ENCODE measurements at regions not wholly inside any gene's neighbourhood (a gene's known extent, or its start where the extent isn't known, plus 50 kb on each side); places are given as distances from the start of the nearest gene placed in this dataset.

GRCh38 chr1:223020770-223021169 is 122.3 kb downstream of the TLR5 start:
- Histone ChIP-seq H3K9me1 (ENCODE audit: insufficient read depth, low read length) (no peaks in the 10 kb centered on the region), H2AK5ac (ENCODE audit: low read depth, low read length) (no peak overlapping the region), H3K36me3 (ENCODE audit: control insufficient read depth, insufficient read depth, low read length) (no peaks in the 10 kb centered on the region), H4K20me1 (ENCODE audit: insufficient read depth, low read length) (no peaks in the 10 kb centered on the region), H3K9ac (ENCODE audit: low read depth, low read length) (no peak overlapping the region), H4K8ac (ENCODE audit: low read depth in 2 of 2, low read length in 2 of 2) (no peak overlapping the region), H3K27me3 (ENCODE audit: control insufficient read depth, insufficient read depth, low read length) (peaks cover 3% of the 10 kb centered on the region), H3K14ac (replicated peaks; ENCODE audit: low read depth, low read length) (no peak overlapping the region), H2BK5ac (ENCODE audit: low read depth, low read length, poor library complexity, severe bottlenecking) (no peak overlapping the region), H3K79me1 (ENCODE audit: low read depth in 1 of 2, low read length in 2 of 2) (no peaks in the 10 kb centered on the region), H2BK120ac (ENCODE audit: low read depth, low read length) (no peak overlapping the region), H3K4me2 (ENCODE audit: low read depth, low read length) (no peak overlapping the region), H2BK15ac (ENCODE audit: low read depth, low read length) (no peak overlapping the region), H3K9me3 (ENCODE audit: control insufficient read depth, insufficient read depth, low read length) (no peaks in the 10 kb centered on the region), H4K91ac (ENCODE audit: insufficient read depth, low read depth, low read length) (no peak overlapping the region), H3K4me3 (ENCODE audit: insufficient read depth, low read depth, low read length) (no peak overlapping the region), H2BK20ac (ENCODE audit: low read depth, low read length) (no peak overlapping the region), H3K27ac (ENCODE audit: insufficient read depth, low read length) (no peak overlapping the region), H3K23ac (ENCODE audit: low read depth, low read length) (no peak overlapping the region), H2AFZ (replicated peaks; ENCODE audit: low read length, poor library complexity) (no peak overlapping the region), H3K4ac (ENCODE audit: low read depth, low read length) (no peak overlapping the region), H2AK9ac (replicated peaks; ENCODE audit: low read depth, low read length, poor library complexity) (no peak overlapping the region), H3K56ac (ENCODE audit: extremely low read depth, insufficient read depth, low read length) (no peak overlapping the region), H3K18ac (ENCODE audit: low read depth, low read length) (no peak overlapping the region), H3K4me1 (ENCODE audit: control insufficient read depth, insufficient read depth, low read length) (no peaks in the 10 kb centered on the region), H4K5ac (ENCODE audit: low read depth, low read length) (no peak overlapping the region)
- ATAC-seq (ENCODE audit: low read depth) (no peak), DNase-seq (no peak)
- TF ChIP-seq MXI1 (IDR thresholded peaks at IDR 0.05; ENCODE audit: borderline replicate concordance, low read depth, low read length) (no peak), CTCF (conservative IDR thresholded peaks at IDR 0.05; ENCODE audit: low read depth, low read length) (no peak), CHD1 (IDR thresholded peaks at IDR 0.05; ENCODE audit: low read depth, low read length) (no peak), RCOR1 (IDR thresholded peaks at IDR 0.05; ENCODE audit: insufficient replicate concordance, low read length) (no peak), CEBPB (IDR thresholded peaks at IDR 0.05; ENCODE audit: low read depth, low read length) (no peak), SMC3 (IDR thresholded peaks at IDR 0.05; ENCODE audit: low read depth, low read length) (no peak), MAFK (IDR thresholded peaks at IDR 0.05; ENCODE audit: low read depth, low read length) (no peak), NFE2L2 (IDR thresholded peaks at IDR 0.05; ENCODE audit: low read depth, low read length) (no peak), BHLHE40 (IDR thresholded peaks at IDR 0.05; ENCODE audit: low read depth, low read length) (no peak), FOS (IDR thresholded peaks at IDR 0.05; ENCODE audit: low read depth, low read length) (no peak), MAZ (IDR thresholded peaks at IDR 0.05; ENCODE audit: borderline replicate concordance, low read depth, low read length) (no peak), RAD21 (IDR thresholded peaks at IDR 0.05; ENCODE audit: low read length) (no peak), POLR2A (IDR thresholded peaks at IDR 0.05; ENCODE audit: low read depth, low read length) (no peak), RFX5 (IDR thresholded peaks at IDR 0.05; ENCODE audit: low read depth, low read length) (no peak)
- TF ChIP-seq, protein P1, sequence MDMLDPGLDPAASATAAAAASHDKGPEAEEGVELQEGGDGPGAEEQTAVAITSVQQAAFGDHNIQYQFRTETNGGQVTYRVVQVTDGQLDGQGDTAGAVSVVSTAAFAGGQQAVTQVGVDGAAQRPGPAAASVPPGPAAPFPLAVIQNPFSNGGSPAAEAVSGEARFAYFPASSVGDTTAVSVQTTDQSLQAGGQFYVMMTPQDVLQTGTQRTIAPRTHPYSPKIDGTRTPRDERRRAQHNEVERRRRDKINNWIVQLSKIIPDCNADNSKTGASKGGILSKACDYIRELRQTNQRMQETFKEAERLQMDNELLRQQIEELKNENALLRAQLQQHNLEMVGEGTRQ (IDR thresholded peaks at IDR 0.05; ENCODE audit: low read depth, low read length) = no peak
- TF ChIP-seq, protein P2, sequence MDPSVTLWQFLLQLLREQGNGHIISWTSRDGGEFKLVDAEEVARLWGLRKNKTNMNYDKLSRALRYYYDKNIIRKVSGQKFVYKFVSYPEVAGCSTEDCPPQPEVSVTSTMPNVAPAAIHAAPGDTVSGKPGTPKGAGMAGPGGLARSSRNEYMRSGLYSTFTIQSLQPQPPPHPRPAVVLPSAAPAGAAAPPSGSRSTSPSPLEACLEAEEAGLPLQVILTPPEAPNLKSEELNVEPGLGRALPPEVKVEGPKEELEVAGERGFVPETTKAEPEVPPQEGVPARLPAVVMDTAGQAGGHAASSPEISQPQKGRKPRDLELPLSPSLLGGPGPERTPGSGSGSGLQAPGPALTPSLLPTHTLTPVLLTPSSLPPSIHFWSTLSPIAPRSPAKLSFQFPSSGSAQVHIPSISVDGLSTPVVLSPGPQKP (IDR thresholded peaks at IDR 0.05; ENCODE audit: borderline replicate concordance, low read depth, low read length) = no peak
- intact Hi-C loops (cut with micrococcal nuclease) (no loop called here), in situ Hi-C loops (cut with MboI; ENCODE audit: low sequenced_read_pairs) (no loop called here), dilution Hi-C loops (cut with HindIII; ENCODE audit: low sequenced_read_pairs, unreplicated experiment) (no loop called here)
- POLR2A ChIA-PET (ENCODE audit: unreplicated experiment) = no interaction called here
- CTCF ChIA-PET = no interaction called here
- WGBS, 2 experiments (ENCODE audit: extremely low coverage in 2 of 2, insufficient read length in 1 of 2) = no CpG with 5 or more reads among the region's 4 CpGs
- no TSS peak for BruUV-seq (replicated peaks)
